ENCODE measurements at regions not wholly inside any gene's neighbourhood (a gene's known extent, or its start where the extent isn't known, plus 50 kb on each side); places are given as distances from the start of the nearest gene placed in this dataset.
"Not testable (repeated sequence)": the region's sequence is repeated elsewhere in the genome, so short reads cannot be mapped to it uniquely, and the experiment has no call there.

DNA sequence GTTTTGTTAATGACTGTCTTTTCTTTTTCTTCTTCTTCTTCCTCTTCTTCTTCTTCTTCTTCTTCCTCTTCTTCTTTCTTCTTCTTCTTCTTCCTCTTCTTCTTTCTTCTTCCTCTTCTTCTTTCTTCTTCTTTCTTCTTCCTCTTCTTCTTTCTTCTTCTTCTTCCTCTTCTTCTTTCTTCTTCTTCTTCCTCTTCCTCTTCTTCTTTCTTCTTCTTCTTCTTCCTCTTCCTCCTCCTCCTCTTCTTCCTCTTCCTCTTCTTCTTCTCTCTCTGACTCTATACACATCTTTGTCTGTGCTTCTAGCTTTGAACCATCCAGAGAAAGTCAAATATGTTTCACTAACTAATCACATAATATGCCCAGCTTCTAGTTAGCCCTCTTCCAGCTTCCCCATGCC, 214.7 kb downstream of the PLA2G4A start:
- not testable (repeated sequence) for TF ChIP-seq EZH2 (IDR thresholded peaks at IDR 0.05); POLR2AphosphoS5 (IDR thresholded peaks at IDR 0.05; ENCODE audit: borderline replicate concordance, low read depth, low read length)

Data from SK-N-MC (cell line).